Colonic mucosa (tissue), 4 donors: ENCODE measurements at regions not wholly inside any gene's neighbourhood (a gene's known extent, or its start where the extent isn't known, plus 50 kb on each side); places are given as distances from the start of the nearest gene placed in this dataset.

Experiments
- DNase-seq: peaks from one replicate; pipeline ENCODE4 v3.0.0-alpha.2; 2020
- H3K27ac ChIP-seq: fragments of 200-600 bp; one replicate; pipeline ENCODE4 v1.8.0; 2021
- H3K27me3 ChIP-seq: fragments of 200-600 bp; one replicate; pipeline ENCODE4 v1.8.0; 2021
- H3K36me3 ChIP-seq: fragments of 200-600 bp; one replicate; pipeline ENCODE4 v1.8.0; 2021
- H3K4me1 ChIP-seq: fragments of 200-600 bp; one replicate; pipeline ENCODE4 v1.8.0; 2021; ENCODE audit warnings: mild to moderate bottlenecking
- H3K4me3 ChIP-seq: fragments of 200-600 bp; one replicate; pipeline ENCODE4 v1.8.0; 2021
- H3K9ac ChIP-seq, 2 donors: one replicate each; pipeline ENCODE4 v1.7.0; 2013; ENCODE audit warnings: control low read depth in 2 of 2, low read depth in 2 of 2, low read length in 2 of 2
- H3K9me3 ChIP-seq: fragments of 200-600 bp; one replicate; pipeline ENCODE4 v1.8.0; 2021
- intact Hi-C: fragments of 100-400 bp; cut with DNase I; formaldehyde crosslinking; loops from one replicate; pipeline ENCODE4 v1.14.1; 2022
- TF ChIP-seq, protein P1 (sequence below): fragments of 200-600 bp; IDR thresholded peaks from one replicate; pipeline ENCODE4 v1.8.0; 2022; ENCODE audit warnings: antibody characterized with exemption, mild to moderate bottlenecking
- donor health status: healthy.
- donor health status: DM: no; HTN: no; CAD: no.
- donor health status: DM: no; HTN: no; CAD: no.

DNA sequence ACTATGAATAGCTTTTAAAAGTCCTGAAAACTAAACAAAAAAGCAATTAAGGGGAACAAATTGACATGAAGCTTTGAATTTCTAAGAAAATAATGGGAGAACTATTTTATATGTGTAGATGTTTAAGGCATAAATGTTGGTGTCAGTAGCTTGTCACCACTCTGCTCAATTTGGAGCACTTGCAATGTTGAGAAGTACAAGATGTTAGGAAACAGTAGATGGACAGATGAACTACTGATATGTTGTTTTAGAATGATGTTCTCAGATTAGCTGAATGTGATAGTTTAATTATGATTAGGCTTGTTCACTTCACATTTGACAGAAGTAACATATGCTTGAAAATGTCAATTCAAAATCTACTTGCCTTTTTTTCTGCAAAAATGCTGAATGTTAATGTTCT is 525.7 kb upstream of the IGFBP7 start:
- peaks cover 8% of the 10 kb centered on the region for H3K4me1 ChIP-seq
- no peaks in the 10 kb centered on the region for H3K36me3 ChIP-seq
- no peaks in the 10 kb centered on the region for H3K27me3 ChIP-seq
- H3K27ac ChIP-seq, result no peak overlapping the region
- TF ChIP-seq, protein P1, sequence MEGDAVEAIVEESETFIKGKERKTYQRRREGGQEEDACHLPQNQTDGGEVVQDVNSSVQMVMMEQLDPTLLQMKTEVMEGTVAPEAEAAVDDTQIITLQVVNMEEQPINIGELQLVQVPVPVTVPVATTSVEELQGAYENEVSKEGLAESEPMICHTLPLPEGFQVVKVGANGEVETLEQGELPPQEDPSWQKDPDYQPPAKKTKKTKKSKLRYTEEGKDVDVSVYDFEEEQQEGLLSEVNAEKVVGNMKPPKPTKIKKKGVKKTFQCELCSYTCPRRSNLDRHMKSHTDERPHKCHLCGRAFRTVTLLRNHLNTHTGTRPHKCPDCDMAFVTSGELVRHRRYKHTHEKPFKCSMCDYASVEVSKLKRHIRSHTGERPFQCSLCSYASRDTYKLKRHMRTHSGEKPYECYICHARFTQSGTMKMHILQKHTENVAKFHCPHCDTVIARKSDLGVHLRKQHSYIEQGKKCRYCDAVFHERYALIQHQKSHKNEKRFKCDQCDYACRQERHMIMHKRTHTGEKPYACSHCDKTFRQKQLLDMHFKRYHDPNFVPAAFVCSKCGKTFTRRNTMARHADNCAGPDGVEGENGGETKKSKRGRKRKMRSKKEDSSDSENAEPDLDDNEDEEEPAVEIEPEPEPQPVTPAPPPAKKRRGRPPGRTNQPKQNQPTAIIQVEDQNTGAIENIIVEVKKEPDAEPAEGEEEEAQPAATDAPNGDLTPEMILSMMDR, result no peak
- H3K9me3 ChIP-seq, result no peaks in the 10 kb centered on the region
- DNase-seq, result no peak
- no peak overlapping the region for H3K9ac ChIP-seq
- intact Hi-C loops, result no loop called here
- H3K4me3 ChIP-seq, result no peak overlapping the region

GRCh38 chr4:57633212-57633859 is 523.2 kb upstream of the IGFBP7 start:
- intact Hi-C loops, result no loop called here
- Histone ChIP-seq H3K9ac (no peak overlapping the region), H3K36me3 (no peaks in the 10 kb centered on the region), H3K27ac (no peak overlapping the region), H3K4me3 (no peak overlapping the region), H3K27me3 (no peaks in the 10 kb centered on the region), H3K9me3 (no peaks in the 10 kb centered on the region), H3K4me1 (no peaks in the 10 kb centered on the region)
- no peak for DNase-seq
- TF ChIP-seq, protein P1, result no peak

- TF ChIP-seq, protein P1, result no peak
- intact Hi-C loops, result no loop called here
- Histone ChIP-seq H3K27me3 (no peaks in the 10 kb centered on the region), H3K4me1 (no peaks in the 10 kb centered on the region), H3K9me3 (no peaks in the 10 kb centered on the region), H3K36me3 (no peaks in the 10 kb centered on the region), H3K4me3 (no peak overlapping the region), H3K9ac (no peak overlapping the region), H3K27ac (no peak overlapping the region)
- DNase-seq, result no peak
Observed at GRCh38 chr4:57632564-57632963, 522.4 kb upstream of the IGFBP7 start.

- H3K36me3 ChIP-seq, result no peaks in the 10 kb centered on the region
- no peak overlapping the region for H3K4me3 ChIP-seq
- H3K9me3 ChIP-seq, result no peaks in the 10 kb centered on the region
- no peaks in the 10 kb centered on the region for H3K4me1 ChIP-seq
- DNase-seq, result no peak
- no peaks in the 10 kb centered on the region for H3K27me3 ChIP-seq
- TF ChIP-seq, protein P1, result no peak
- no peak overlapping the region for H3K9ac ChIP-seq
- no peak overlapping the region for H3K27ac ChIP-seq
- intact Hi-C loops, result no loop called here
Observed at GRCh38 chr4:57631147-57631546, 521.0 kb upstream of the IGFBP7 start.

DNA sequence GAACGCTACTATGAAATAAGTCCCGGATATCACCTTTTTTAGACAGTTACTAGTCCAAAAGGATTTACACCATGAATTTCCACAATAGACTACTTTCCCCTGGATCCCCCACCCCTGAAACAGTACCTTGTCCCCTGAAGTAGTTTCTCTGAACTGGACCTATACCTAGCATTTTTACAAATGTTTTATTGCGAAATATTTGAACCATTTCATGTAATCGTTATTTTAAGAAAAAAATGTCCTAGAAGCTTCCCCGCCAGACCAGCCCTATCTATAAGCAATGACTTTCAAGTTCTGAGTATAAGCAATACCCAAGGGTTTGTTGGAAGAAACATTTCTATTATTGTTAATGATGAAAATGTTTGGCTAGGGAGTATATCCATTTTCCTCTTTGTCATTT is 517.8 kb upstream of the IGFBP7 start:
- Histone ChIP-seq H3K9me3 (no peaks in the 10 kb centered on the region), H3K4me3 (no peak overlapping the region), H3K27me3 (no peaks in the 10 kb centered on the region), H3K36me3 (no peaks in the 10 kb centered on the region), H3K9ac (no peak overlapping the region), H3K27ac (no peak overlapping the region), H3K4me1 (no peaks in the 10 kb centered on the region)
- DNase-seq, result no peak
- TF ChIP-seq, protein P1, result no peak
- intact Hi-C loops, result no loop called here
